Sigmoid colon (tissue), 6 donors: ENCODE measurements at regions not wholly inside any gene's neighbourhood (a gene's known extent, or its start where the extent isn't known, plus 50 kb on each side); places are given as distances from the start of the nearest gene placed in this dataset.

Source experiments
- DNase-seq: peaks from one replicate; pipeline ENCODE4 v3.0.0-alpha.2; 2019
- H3K27ac ChIP-seq, 4 donors: fragments of 200-600 bp; sonication (generic); one replicate each; pipeline ENCODE4 v1.5.1; 2016 to 2019; ENCODE audit warnings: mild to moderate bottlenecking in 1 of 4
- H3K27me3 ChIP-seq, 3 donors: fragments of 200-600 bp; sonication (generic); one replicate each; pipeline ENCODE4 v1.5.1; 2019; ENCODE audit warnings: mild to moderate bottlenecking in 1 of 3
- H3K36me3 ChIP-seq, 4 donors: fragments of 200-600 bp; sonication (generic); one replicate each; pipeline ENCODE4 v1.5.1; 2016 to 2019
- H3K4me1 ChIP-seq, 4 donors: fragments of 200-600 bp; sonication (generic); one replicate each; pipeline ENCODE4 v1.5.1; 2017 to 2019
- H3K4me3 ChIP-seq, 4 donors: fragments of 200-600 bp; sonication (generic); one replicate each; pipeline ENCODE4 v1.5.1; 2017 to 2019; ENCODE audit warnings: mild to moderate bottlenecking in 2 of 4, moderate library complexity in 1 of 4
- H3K9me3 ChIP-seq, 4 donors: fragments of 200-600 bp in 3 of 4; sonication (generic) in 3 of 4; one replicate each; pipeline versions ENCODE4 v1.5.1 to v1.6.1; 2013 to 2019
- EP300 ChIP-seq, 4 donors: sonication (generic); formaldehyde crosslinking; IDR thresholded peaks; one replicate each; pipeline ENCODE4 v1.6.1; 2017; ENCODE audit warnings: antibody characterized with exemption in 4 of 4
- POLR2A ChIP-seq, 2 donors: fragments of 450-650 bp; IDR thresholded peaks; one replicate each; pipeline ENCODE4 v1.6.1; 2016; ENCODE audit warnings: antibody characterized with exemption in 2 of 2, mild to moderate bottlenecking in 2 of 2, moderate library complexity in 2 of 2
- POLR2AphosphoS5 ChIP-seq, 4 donors: sonication (generic); formaldehyde crosslinking; IDR thresholded peaks; one replicate each; pipeline ENCODE4 v1.6.1; 2017; ENCODE audit warnings: antibody characterized with exemption in 4 of 4
- WGBS, 2 donors: extraction: QIAGEN DNeasy Blood & Tissue Kit; methylation state at CpG; one replicate each; pipeline ENCODE4 v1.1.7; 2013; 5-methylcytosine and 5-hydroxymethylcytosine counted together
- intact Hi-C: fragments of 100-400 bp; cut with DNase I; formaldehyde crosslinking; loops from one replicate; pipeline ENCODE4 v1.15.1; 2023
- TF ChIP-seq, protein P1 (sequence below), 4 experiments: fragments of 450-650 bp in 3 of 4; fragments of 200-600 bp in 1 of 4; IDR thresholded peaks; one replicate each; pipeline ENCODE4 v1.5.1; 2016 to 2019; ENCODE audit warnings: antibody characterized with exemption in 4 of 4, mild to moderate bottlenecking in 3 of 4, moderate library complexity in 2 of 4
- donor health status: healthy with polysubstance abuse.
- donor health status: healthy.

GRCh38 chr2:71787476-71788185 lies 334.3 kb downstream of the DYSF start:
- Histone ChIP-seq H3K36me3 (no peaks in the 10 kb centered on the region), H3K27ac (no peak overlapping the region), H3K9me3 (no peaks in the 10 kb centered on the region), H3K4me3 (no peak overlapping the region), H3K4me1 (peaks cover 0 to 20% (median 15%) of the 10 kb centered on the region in 4 donors), H3K27me3 (no peaks in the 10 kb centered on the region)
- intact Hi-C loops, result no loop called here
- TF ChIP-seq POLR2AphosphoS5 (IDR thresholded peaks at IDR 0.05) (no peak), POLR2A (IDR thresholded peaks at IDR 0.05) (no peak), EP300 (IDR thresholded peaks at IDR 0.05) (no peak)
- TF ChIP-seq, protein P1, sequence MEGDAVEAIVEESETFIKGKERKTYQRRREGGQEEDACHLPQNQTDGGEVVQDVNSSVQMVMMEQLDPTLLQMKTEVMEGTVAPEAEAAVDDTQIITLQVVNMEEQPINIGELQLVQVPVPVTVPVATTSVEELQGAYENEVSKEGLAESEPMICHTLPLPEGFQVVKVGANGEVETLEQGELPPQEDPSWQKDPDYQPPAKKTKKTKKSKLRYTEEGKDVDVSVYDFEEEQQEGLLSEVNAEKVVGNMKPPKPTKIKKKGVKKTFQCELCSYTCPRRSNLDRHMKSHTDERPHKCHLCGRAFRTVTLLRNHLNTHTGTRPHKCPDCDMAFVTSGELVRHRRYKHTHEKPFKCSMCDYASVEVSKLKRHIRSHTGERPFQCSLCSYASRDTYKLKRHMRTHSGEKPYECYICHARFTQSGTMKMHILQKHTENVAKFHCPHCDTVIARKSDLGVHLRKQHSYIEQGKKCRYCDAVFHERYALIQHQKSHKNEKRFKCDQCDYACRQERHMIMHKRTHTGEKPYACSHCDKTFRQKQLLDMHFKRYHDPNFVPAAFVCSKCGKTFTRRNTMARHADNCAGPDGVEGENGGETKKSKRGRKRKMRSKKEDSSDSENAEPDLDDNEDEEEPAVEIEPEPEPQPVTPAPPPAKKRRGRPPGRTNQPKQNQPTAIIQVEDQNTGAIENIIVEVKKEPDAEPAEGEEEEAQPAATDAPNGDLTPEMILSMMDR (IDR thresholded peaks at IDR 0.05), result no peak
- peak; percentile 39 for DNase-seq
- 95 to 96% methylated on average over 3 of the region's 3 CpGs for WGBS, 2 donors

DNA sequence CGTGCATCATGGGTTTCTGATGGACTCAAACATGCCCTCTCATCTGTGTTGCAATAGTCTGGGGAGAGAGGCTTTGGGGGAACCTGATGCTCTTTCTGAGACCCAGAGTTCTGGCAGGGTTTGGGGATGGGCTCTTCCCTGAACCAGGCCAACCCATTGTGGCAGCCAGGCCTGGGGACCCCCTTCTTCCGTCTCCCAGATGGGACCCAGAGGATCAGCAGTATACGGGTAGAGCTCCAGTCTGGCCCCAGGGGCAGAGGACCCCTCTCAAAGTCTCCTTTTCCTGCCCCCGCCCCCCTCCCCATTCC lies 333.7 kb downstream of the DYSF start:
- intact Hi-C loops, result no loop called here
- 93 to 95% methylated on average over 4 of the region's 4 CpGs for WGBS, 2 donors

DNA sequence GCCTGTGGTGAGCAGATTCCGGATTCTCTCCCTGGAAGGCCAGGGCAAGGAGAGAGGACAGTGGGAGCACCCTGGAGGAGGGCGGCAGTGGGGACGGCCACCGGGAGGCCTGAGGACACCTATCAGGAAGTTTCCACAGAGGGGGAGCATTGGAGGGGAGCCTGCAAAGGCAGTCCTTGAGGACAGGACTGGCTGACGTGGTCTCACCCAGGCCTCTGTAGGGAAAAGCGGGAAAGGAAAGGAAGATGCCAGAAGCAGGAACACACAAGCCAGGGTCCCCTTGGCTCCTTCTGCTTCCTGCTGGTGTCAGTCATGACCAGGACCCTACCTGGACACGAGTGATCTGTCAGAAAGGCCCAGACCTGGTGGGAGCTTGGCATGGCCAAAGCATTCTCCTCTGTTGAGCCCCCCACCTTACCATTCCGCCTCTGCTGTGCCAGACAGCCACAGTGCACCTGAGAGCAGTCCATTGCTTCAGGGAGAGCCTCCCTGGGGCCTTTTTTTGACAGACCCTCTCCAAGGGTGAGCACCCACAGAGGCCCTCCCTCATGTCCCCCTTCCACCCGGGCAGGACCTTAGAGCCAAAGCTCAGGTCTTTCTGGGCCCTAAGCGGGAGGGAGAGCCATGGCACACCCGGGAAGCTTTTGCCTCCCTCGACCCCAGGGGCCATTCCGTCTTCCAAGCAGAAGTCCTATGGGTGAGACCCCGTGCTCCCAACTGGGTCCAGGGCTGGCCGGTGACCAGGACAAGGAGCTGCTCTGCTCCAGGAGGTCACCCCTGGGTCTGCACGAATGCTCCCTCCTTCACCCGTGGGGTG lies 333.1 kb downstream of the DYSF start:
- Histone ChIP-seq H3K27me3 (no peaks in the 10 kb centered on the region), H3K36me3 (no peaks in the 10 kb centered on the region), H3K27ac (no peak overlapping the region), H3K4me1 (peaks cover 0 to 20% (median 15%) of the 10 kb centered on the region in 4 donors), H3K9me3 (no peaks in the 10 kb centered on the region), H3K4me3 (no peak overlapping the region)
- intact Hi-C loops, result no loop called here
- no peak for TF ChIP-seq EP300 (IDR thresholded peaks at IDR 0.05)
- TF ChIP-seq, protein P1 (IDR thresholded peaks at IDR 0.05), result no peak
- TF ChIP-seq POLR2AphosphoS5 (IDR thresholded peaks at IDR 0.05), result no peak
- TF ChIP-seq POLR2A (IDR thresholded peaks at IDR 0.05), result no peak
- WGBS, 2 donors, result 91 to 92% methylated on average over 17 of the region's 17 CpGs
- peak; percentile 55 for DNase-seq

More for the DNA sequence above, 333.7 kb downstream of the DYSF start:
- Histone ChIP-seq H3K4me3 (no peak overlapping the region), H3K9me3 (no peaks in the 10 kb centered on the region), H3K27me3 (no peaks in the 10 kb centered on the region), H3K4me1 (peaks cover 0 to 20% (median 15%) of the 10 kb centered on the region in 4 donors), H3K36me3 (no peaks in the 10 kb centered on the region), H3K27ac (no peak overlapping the region)
- DNase-seq, result no peak
- TF ChIP-seq POLR2AphosphoS5 (IDR thresholded peaks at IDR 0.05) (no peak), EP300 (IDR thresholded peaks at IDR 0.05) (no peak)
- TF ChIP-seq, protein P1 (IDR thresholded peaks at IDR 0.05), result no peak

DNA sequence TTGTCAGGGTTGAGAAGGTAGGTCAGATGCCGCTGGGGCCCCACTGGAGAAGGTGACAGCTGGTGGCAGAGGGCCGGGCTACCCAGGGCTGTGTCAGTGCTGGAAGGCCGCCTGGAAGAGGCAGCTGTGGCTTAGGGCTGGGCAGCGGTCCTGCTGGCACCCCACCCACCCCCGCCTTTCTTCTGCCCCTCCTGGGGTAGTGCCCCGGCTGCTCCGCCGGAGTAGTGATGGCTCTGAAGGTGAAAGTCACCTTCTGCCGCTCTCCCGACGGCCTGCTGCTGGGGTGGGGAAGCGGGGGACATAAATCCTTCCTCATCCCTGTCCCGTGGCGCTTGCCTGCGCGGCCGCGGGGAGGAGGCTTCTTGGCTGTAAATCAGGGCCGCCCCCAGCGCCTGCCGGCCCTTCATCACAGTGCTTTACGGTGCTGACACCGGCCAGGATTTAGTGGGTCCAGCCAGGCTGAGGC lies 332.2 kb downstream of the DYSF start:
- intact Hi-C loops, result no loop called here
- TF ChIP-seq POLR2A (IDR thresholded peaks at IDR 0.05), result no peak
- no peaks in the 10 kb centered on the region for H3K36me3 ChIP-seq
- H3K27me3 ChIP-seq, result no peaks in the 10 kb centered on the region
- peaks cover 0 to 20% (median 15%) of the 10 kb centered on the region in 4 donors for H3K4me1 ChIP-seq
- H3K4me3 ChIP-seq, result no peak overlapping the region
- WGBS, 2 donors, result 25 to 47% methylated on average over 23 of the region's 23 CpGs
- no peak overlapping the region for H3K27ac ChIP-seq
- no peak for DNase-seq
- no peaks in the 10 kb centered on the region for H3K9me3 ChIP-seq

DNA sequence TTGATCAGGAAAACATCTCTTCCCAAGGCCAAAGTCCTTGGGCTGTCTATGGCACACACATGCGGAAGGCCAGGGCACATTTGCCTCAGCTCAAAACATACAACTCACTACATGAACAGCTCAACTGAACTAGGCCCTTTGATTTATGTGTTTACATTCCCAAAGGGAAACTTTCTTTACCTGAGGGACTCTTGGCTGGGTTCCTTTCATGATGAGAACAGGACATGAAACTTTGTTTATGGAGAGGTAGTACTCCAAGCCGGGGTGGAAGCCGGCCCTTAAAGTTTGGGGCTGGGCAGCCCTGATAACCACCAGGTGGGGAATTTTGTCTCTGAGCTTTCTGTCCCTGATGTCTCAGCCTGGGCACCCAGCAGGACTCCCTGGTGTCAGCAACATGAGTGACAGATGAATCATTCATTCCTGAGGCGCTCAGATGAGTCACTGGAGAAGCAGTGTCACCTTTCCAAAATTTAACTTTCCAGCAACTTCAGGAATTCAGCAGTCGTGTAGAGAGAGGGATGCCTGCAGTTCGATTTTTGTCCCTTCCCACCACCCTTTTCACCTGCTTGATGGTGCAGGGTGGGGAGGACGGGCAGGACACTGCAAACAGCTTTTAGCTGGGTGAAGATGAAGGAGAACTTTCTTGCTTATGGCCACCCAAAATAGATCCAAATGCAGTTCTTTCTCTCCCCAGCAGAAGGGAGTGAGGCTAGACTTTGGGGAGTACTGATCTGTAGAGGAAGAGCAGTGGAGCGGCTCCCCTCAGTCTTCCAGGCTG lies 331.6 kb downstream of the DYSF start:
- 34 to 74% methylated on average over 8 of the region's 8 CpGs for WGBS, 2 donors
- H3K27me3 ChIP-seq, result no peaks in the 10 kb centered on the region
- H3K4me1 ChIP-seq, result peaks cover 0 to 20% (median 15%) of the 10 kb centered on the region in 4 donors
- intact Hi-C loops, result no loop called here
- no peaks in the 10 kb centered on the region for H3K9me3 ChIP-seq
- H3K4me3 ChIP-seq, result no peak overlapping the region
- TF ChIP-seq, protein P1 (IDR thresholded peaks at IDR 0.05), result no peak
- TF ChIP-seq POLR2AphosphoS5 (IDR thresholded peaks at IDR 0.05) (no peak), EP300 (IDR thresholded peaks at IDR 0.05) (no peak), POLR2A (IDR thresholded peaks at IDR 0.05) (no peak)
- no peaks in the 10 kb centered on the region for H3K36me3 ChIP-seq
- DNase-seq, result no peak
- no peak overlapping the region for H3K27ac ChIP-seq
